SK-N-SH (cell line): ENCODE measurements at regions not wholly inside any gene's neighbourhood (a gene's known extent, or its start where the extent isn't known, plus 50 kb on each side); places are given as distances from the start of the nearest gene placed in this dataset.

ENCODE experiments used
- CTCF ChIP-seq: fragments of 200-600 bp; sonication (generic); IDR thresholded peaks from 2 replicates; pipeline ENCODE4 v1.6.1; 2017; ENCODE audit warnings: antibody characterized with exemption, mild to moderate bottlenecking, moderate library complexity
- EP300 ChIP-seq, 2 experiments: IDR thresholded peaks; 2 replicates each; pipeline versions ENCODE4 v1.4.0 to v1.6.1; 2012; ENCODE audit warnings: borderline replicate concordance in 1 of 2, low read depth in 1 of 2, low read length in 1 of 2
- EZH2phosphoT487 ChIP-seq: fragments of 200-600 bp; sonication (generic); IDR thresholded peaks from 2 replicates; pipeline ENCODE4 v1.6.1; 2017; ENCODE audit warnings: low read depth, mixed run types, mild to moderate bottlenecking, antibody characterized with exemption, moderate library complexity, borderline replicate concordance
- GATA2 ChIP-seq: sonication (generic); formaldehyde crosslinking; IDR thresholded peaks from 2 replicates; pipeline ENCODE4 v1.5.0; 2020; ENCODE audit warnings: mild to moderate bottlenecking, missing genetic modification reagents
- MAX ChIP-seq: IDR thresholded peaks from 2 replicates; pipeline ENCODE4 v1.4.0; 2012; ENCODE audit warnings: low read depth
- SMC3 ChIP-seq: IDR thresholded peaks from 2 replicates; pipeline ENCODE4 v1.6.1; 2012; ENCODE audit warnings: low read depth, low read length, improper control_type of control experiment
- TAF1 ChIP-seq: IDR thresholded peaks from 2 replicates; pipeline ENCODE4 v1.6.1; 2012; ENCODE audit warnings: low read depth, mild to moderate bottlenecking, low read length, moderate library complexity, borderline replicate concordance
- USF1 ChIP-seq: IDR thresholded peaks from 2 replicates; pipeline ENCODE4 v1.4.0; 2012; ENCODE audit warnings: low read depth, borderline replicate concordance
- ZBTB33 ChIP-seq: IDR thresholded peaks from 2 replicates; pipeline ENCODE4 v1.4.0; 2012; ENCODE audit warnings: low read depth, borderline replicate concordance

- TF ChIP-seq MAX, result no peak
- TF ChIP-seq ZBTB33, result no peak
- no peak for TF ChIP-seq EZH2phosphoT487
- TF ChIP-seq TAF1, result no peak
- TF ChIP-seq SMC3, result no peak
- TF ChIP-seq GATA2 (CRISPR knock-in tag), result no peak
- TF ChIP-seq USF1, result no peak
- no peak for TF ChIP-seq EP300 (IDR thresholded peaks at IDR 0.05; ENCODE audit: borderline replicate concordance in 1 of 2, low read depth in 1 of 2, low read length in 1 of 2)
- no peak for TF ChIP-seq CTCF
These were observed 538.1 kb downstream of the PPP4R3C start for GRCh38 chrX:26925088-26925487.
